Endothelial cell of umbilical vein (primary cell): ENCODE measurements at regions not wholly inside any gene's neighbourhood (a gene's known extent, or its start where the extent isn't known, plus 50 kb on each side); places are given as distances from the start of the nearest gene placed in this dataset.

Experiments
- CTCF ChIP-seq, 2 donors: IDR thresholded peaks; 1 replicate in 1 of 2; 2 replicates in 1 of 2; pipeline ENCODE4 v1.5.1; 2011; ENCODE audit warnings: low read length in 2 of 2, mild to moderate bottlenecking in 2 of 2, moderate library complexity in 2 of 2, control low read depth in 1 of 2, inconsistent platforms in 1 of 2, low read depth in 1 of 2; ENCODE audit not compliant: insufficient read depth in 1 of 2; ENCODE audit errors: extremely low read depth in 1 of 2
- EZH2 ChIP-seq: IDR thresholded peaks from 2 replicates; pipeline ENCODE4 v1.6.1; 2012; ENCODE audit warnings: borderline replicate concordance, low read depth, mild to moderate bottlenecking, moderate library complexity, low read length, inconsistent platforms; ENCODE audit not compliant: severe bottlenecking
- FOS ChIP-seq: IDR thresholded peaks from 2 replicates; pipeline ENCODE4 v1.6.1; 2011; ENCODE audit warnings: mild to moderate bottlenecking, low read length, moderate library complexity, borderline replicate concordance; ENCODE audit not compliant: insufficient read depth
- GATA2 ChIP-seq: IDR thresholded peaks from 2 replicates; pipeline ENCODE4 v1.7.0; 2011; ENCODE audit warnings: low read depth, mild to moderate bottlenecking, moderate library complexity, mixed read lengths, low read length; ENCODE audit not compliant: insufficient read length, insufficient read depth
- JUN ChIP-seq: IDR thresholded peaks from 2 replicates; pipeline ENCODE4 v1.6.1; 2011; ENCODE audit warnings: borderline replicate concordance, low read depth; ENCODE audit not compliant: insufficient read length, insufficient read depth
- MAX ChIP-seq: IDR thresholded peaks from 2 replicates; pipeline ENCODE4 v1.6.1; 2011; ENCODE audit not compliant: insufficient read depth, insufficient read length
- MYC ChIP-seq: IDR thresholded peaks from one replicate; pipeline ENCODE4 v1.6.1; 2011; ENCODE audit warnings: mild to moderate bottlenecking, low read depth, low read length
- POLR2A ChIP-seq: IDR thresholded peaks from 2 replicates; pipeline ENCODE4 v1.6.1; 2012; ENCODE audit warnings: low read depth, mild to moderate bottlenecking, control low read depth, low read length
- POLR2AphosphoS5 ChIP-seq: IDR thresholded peaks from 2 replicates; pipeline ENCODE4 v1.6.1; 2012; ENCODE audit warnings: low read depth, mild to moderate bottlenecking, control low read depth, low read length, moderate library complexity; ENCODE audit not compliant: insufficient read depth

- TF ChIP-seq CTCF (IDR thresholded peaks at IDR 0.05; ENCODE audit: extremely low read depth in 1 of 2, insufficient read depth in 1 of 2, low read depth in 1 of 2, low read length in 2 of 2): peak; percentile 39 to 61
- TF ChIP-seq EZH2: no peak
- no peak for TF ChIP-seq POLR2AphosphoS5
- no peak for TF ChIP-seq GATA2
- no peak for TF ChIP-seq POLR2A
- TF ChIP-seq MAX: no peak
- TF ChIP-seq MYC: no peak
- TF ChIP-seq FOS: no peak
- TF ChIP-seq JUN: no peak
Observed at GRCh38 chr3:39707314-39707909, 102.0 kb upstream of the MYRIP start.
